A549 (cell line): ENCODE measurements at regions not wholly inside any gene's neighbourhood (a gene's known extent, or its start where the extent isn't known, plus 50 kb on each side); places are given as distances from the start of the nearest gene placed in this dataset.

Source experiments
- ATAC-seq, 2 experiments: fragments of 200-7000 bp in 1 of 2; fragments of >200 bp in 1 of 2; cut with Nextera tagmentation in 1 of 2; cut with Tn5 transposase in 1 of 2; 3 replicates each; pipeline versions ENCODE4 v1.8.0 to v1.9.1; 2018 to 2020; ENCODE audit warnings: mild to moderate bottlenecking in 1 of 2, moderate library complexity in 1 of 2
- CTCF ChIA-PET: fragments of 300-600 bp; sonication (Branson Sonifier 250); formaldehyde crosslinking; extraction: SDS; loops from one replicate; lab custom pipeline; 2021; ENCODE audit warnings: antibody characterized with exemption, inconsistent platforms; lab: Yijun Ruan, JAX
- POLR2A ChIA-PET: fragments of 350-600 bp; formaldehyde crosslinking; extraction: SDS; loops from one replicate; lab custom pipeline; 2021; ENCODE audit warnings: antibody characterized with exemption, inconsistent platforms; lab: Yijun Ruan, JAX
- DNase-seq, 2 experiments: peaks; one replicate each; pipeline versions ENCODE4 v3.0.0 to v3.0.0-alpha.2; 2011 to 2016; ENCODE audit warnings: low read depth in 1 of 2, low spot score in 1 of 2
- FAIRE-seq: peaks from 2 replicates; lab custom pipeline; 2011; peaks lifted over from hg19 to GRCh38; lab: Jason Lieb, UNC
- H3K27ac ChIP-seq, 2 experiments: fragments of >200 bp; sonication (Bioruptor Twin); formaldehyde crosslinking; 3 replicates each; pipeline ENCODE4 v1.5.1; 2016 to 2017
- H3K4me1 ChIP-seq: fragments of >200 bp; sonication (Bioruptor Twin); formaldehyde crosslinking; 3 replicates; pipeline ENCODE4 v1.6.1; 2016
- H3K4me2 ChIP-seq: fragments of >200 bp; sonication (Bioruptor Twin); formaldehyde crosslinking; 3 replicates; pipeline ENCODE4 v1.6.1; 2016
- H3K4me3 ChIP-seq: fragments of >200 bp; sonication (Bioruptor Twin); formaldehyde crosslinking; 3 replicates; pipeline ENCODE4 v1.5.1; 2016
- H3K9me3 ChIP-seq: fragments of >200 bp; sonication (Bioruptor Twin); formaldehyde crosslinking; 3 replicates; pipeline ENCODE4 v1.6.1; 2016
- BHLHE40 ChIP-seq: IDR thresholded peaks from 2 replicates; pipeline ENCODE4 v1.6.1; 2012; ENCODE audit warnings: low read depth, low read length, inconsistent platforms
- CBX2 ChIP-seq: fragments of 200-600 bp; sonication (generic); IDR thresholded peaks from 2 replicates; pipeline ENCODE4 v1.6.1; 2016; ENCODE audit warnings: low read depth, mild to moderate bottlenecking, borderline replicate concordance
- CTCF ChIP-seq: fragments of >200 bp; sonication (Bioruptor Twin); formaldehyde crosslinking; IDR thresholded peaks from 3 replicates; pipeline ENCODE4 v1.5.1; 2016
- EHF ChIP-seq: fragments of 250-450 bp; sonication (Bioruptor Pico); IDR thresholded peaks from 2 replicates; pipeline ENCODE4 v1.5.0; 2020; ENCODE audit warnings: mild to moderate bottlenecking
- ELK1 ChIP-seq: fragments of 150-350 bp; IDR thresholded peaks from 2 replicates; pipeline ENCODE4 v1.6.1; 2014; ENCODE audit warnings: low read depth, mild to moderate bottlenecking, low read length
- ESRRA ChIP-seq: fragments of 150-350 bp; IDR thresholded peaks from 2 replicates; pipeline ENCODE4 v1.6.1; 2014; ENCODE audit warnings: mild to moderate bottlenecking, low read length, borderline replicate concordance
- FOSL2 ChIP-seq, 2 experiments: fragments of 450-650 bp in 1 of 2; fragments of >200 bp in 1 of 2; sonication (Bioruptor Twin) in 1 of 2; formaldehyde crosslinking; IDR thresholded peaks; 2 replicates each; pipeline versions ENCODE4 v1.5.0 to v1.6.1; 2016 to 2020; ENCODE audit warnings: mild to moderate bottlenecking in 1 of 2, moderate library complexity in 1 of 2
- FOXS1 ChIP-seq: fragments of 250-450 bp; sonication (Bioruptor Pico); IDR thresholded peaks from 2 replicates; pipeline ENCODE4 v1.5.0; 2020; ENCODE audit warnings: mild to moderate bottlenecking, moderate library complexity
- GATA3 ChIP-seq: IDR thresholded peaks from 2 replicates; pipeline ENCODE4 v1.6.1; 2012; ENCODE audit warnings: borderline replicate concordance
- HES2 ChIP-seq: fragments of >200 bp; sonication (Bioruptor Twin); formaldehyde crosslinking; IDR thresholded peaks from 2 replicates; pipeline ENCODE4 v1.6.1; 2016
- HOXA7 ChIP-seq: fragments of 250-450 bp; sonication (Bioruptor Pico); IDR thresholded peaks from 2 replicates; pipeline ENCODE4 v1.5.0; 2020; ENCODE audit warnings: mild to moderate bottlenecking, moderate library complexity
- HOXB13 ChIP-seq: fragments of 250-450 bp; sonication (Bioruptor Pico); IDR thresholded peaks from 2 replicates; pipeline ENCODE4 v1.5.0; 2020; ENCODE audit warnings: low read depth, mild to moderate bottlenecking, moderate library complexity
- JUN ChIP-seq, 2 experiments: fragments of >200 bp; sonication (Bioruptor Twin); formaldehyde crosslinking; IDR thresholded peaks; 2 replicates in 1 of 2; 3 replicates in 1 of 2; pipeline ENCODE4 v1.6.1; 2016 to 2017
- JUNB ChIP-seq: fragments of >200 bp; sonication (Bioruptor Twin); formaldehyde crosslinking; IDR thresholded peaks from 2 replicates; pipeline ENCODE4 v1.6.1; 2016
- KDM5A ChIP-seq: fragments of 200-600 bp; sonication (generic); IDR thresholded peaks from 2 replicates; pipeline ENCODE4 v1.6.1; 2016; ENCODE audit warnings: antibody characterized with exemption, mild to moderate bottlenecking
- MYC ChIP-seq: IDR thresholded peaks from 2 replicates; pipeline ENCODE4 v1.6.1; 2012; ENCODE audit warnings: mild to moderate bottlenecking, inconsistent platforms, low read length, improper control_type of control experiment, borderline replicate concordance
- NFE2L2 ChIP-seq: fragments of 150-350 bp; conservative IDR thresholded peaks from 2 replicates; pipeline ENCODE4 v1.6.1; 2014; ENCODE audit warnings: low read length
- NR3C1 ChIP-seq: fragments of >200 bp; sonication (Bioruptor Twin); formaldehyde crosslinking; IDR thresholded peaks from 3 replicates; pipeline ENCODE4 v1.6.1; 2017
- PBX3 ChIP-seq: IDR thresholded peaks from 2 replicates; pipeline ENCODE4 v1.6.1; 2012
- PHF8 ChIP-seq: fragments of 200-600 bp; sonication (generic); IDR thresholded peaks from 2 replicates; pipeline ENCODE4 v1.6.1; 2016; ENCODE audit warnings: low read depth, mild to moderate bottlenecking, antibody characterized with exemption, moderate library complexity, borderline replicate concordance
- POLR2A ChIP-seq: IDR thresholded peaks from 2 replicates; pipeline ENCODE4 v1.6.1; 2012; ENCODE audit warnings: mild to moderate bottlenecking, low read length
- POLR2AphosphoS2 ChIP-seq: conservative IDR thresholded peaks from 2 replicates; pipeline ENCODE4 v1.6.1; 2012; ENCODE audit warnings: low read length, improper control_type of control experiment, inconsistent platforms
- RAD21 ChIP-seq, 2 experiments: fragments of >200 bp in 1 of 2; sonication (Bioruptor Twin) in 1 of 2; formaldehyde crosslinking in 1 of 2; IDR thresholded peaks in 1 of 2; conservative IDR thresholded peaks in 1 of 2; 2 replicates in 1 of 2; 3 replicates in 1 of 2; pipeline ENCODE4 v1.6.1; 2012 to 2018; ENCODE audit warnings: inconsistent platforms in 1 of 2
- RARB ChIP-seq: fragments of 250-450 bp; sonication (Bioruptor Pico); IDR thresholded peaks from 2 replicates; pipeline ENCODE4 v1.8.0; 2021; ENCODE audit warnings: mild to moderate bottlenecking, moderate library complexity
- ZNF302 ChIP-seq: fragments of 250-450 bp; sonication (Bioruptor Pico); IDR thresholded peaks from 2 replicates; pipeline ENCODE4 v1.9.0; 2021; ENCODE audit warnings: inconsistent platforms, mild to moderate bottlenecking, moderate library complexity
- WGBS: methylation state at CpG from one replicate; pipeline ENCODE4 v1.1.6; 2017; ENCODE audit errors: missing lambda C conversion rate; 5-methylcytosine and 5-hydroxymethylcytosine counted together

- TF ChIP-seq CTCF (no peak), POLR2AphosphoS2 (no peak), ELK1 (no peak), BHLHE40 (no peak), KDM5A (no peak), NFE2L2 (no peak), FOXS1 (no peak)
These were observed 164.8 kb downstream of the SNAPC1 start (continued) for GRCh38 chr14:61927060-61927459.

- 14% methylated on average over 2 of the region's 2 CpGs for WGBS
- Histone ChIP-seq H3K4me3 (no peak overlapping the region), H3K27ac (no peak overlapping the region), H3K4me2 (peak overlapping the region; percentile 34), H3K4me1 (peaks cover 7% of the 10 kb centered on the region; the same call in 2 of the 3 replicates), H3K9me3 (no peaks in the 10 kb centered on the region)
- no peak for TF ChIP-seq HOXB13 (CRISPR knock-in tag)
- TF ChIP-seq ZNF302, result no peak
- no peak for TF ChIP-seq RAD21 (conservative IDR thresholded peaks at IDR 0.05 in 1 of 2, IDR thresholded peaks at IDR 0.05 in 1 of 2)
- TF ChIP-seq GATA3, result no peak
- TF ChIP-seq BHLHE40, result no peak
- ChIA-PET POLR2A (interaction anchor here (0.6 kb wide), 1 partner anchor 180 kb away, joined by 3 read pairs; no protein-coding TSS in a partner anchor), CTCF (interaction anchor here (1.3 to 2.4 kb wide), 2 partner anchors 45 to 200 kb away, joined by 4 to 7 read pairs; no protein-coding TSS in a partner anchor)
- ATAC-seq (0 out of 6 replicates have a peak, but pooled peaks have one; percentile 27 to 63), DNase-seq (peak in 1 of 2 experiments; percentile 4), FAIRE-seq (no peak)
These were observed 165.3 kb downstream of the SNAPC1 start for GRCh38 chr14:61927520-61927919.

- ATAC-seq (no peak), FAIRE-seq (no peak), DNase-seq (no peak)
- H3K27ac ChIP-seq, result no peak overlapping the region
- no peak for TF ChIP-seq JUN (IDR thresholded peaks at IDR 0.05)
- TF ChIP-seq JUNB, result no peak
- TF ChIP-seq MYC, result no peak
- TF ChIP-seq BHLHE40, result no peak
- TF ChIP-seq CBX2, result no peak
- no peak for TF ChIP-seq EHF (CRISPR knock-in tag)
- TF ChIP-seq NR3C1, result no peak
- TF ChIP-seq RARB (CRISPR knock-in tag), result no peak
- TF ChIP-seq PBX3, result no peak
- no peak for TF ChIP-seq CTCF
- TF ChIP-seq PHF8, result no peak
- TF ChIP-seq ESRRA, result no peak
- TF ChIP-seq ZNF302, result no peak
- no peak for TF ChIP-seq HES2
- TF ChIP-seq FOSL2 (IDR thresholded peaks at IDR 0.05), result no peak
- no peak for TF ChIP-seq FOSL2 (CRISPR knock-in tag; IDR thresholded peaks at IDR 0.05)
- TF ChIP-seq HOXA7 (CRISPR knock-in tag), result no peak
- TF ChIP-seq POLR2A, result no peak
- ChIA-PET POLR2A (no interaction called here), CTCF (interaction anchor here (1.3 to 2.4 kb wide), 2 partner anchors 44 to 199 kb away, joined by 4 to 7 read pairs; no protein-coding TSS in a partner anchor)
- no peak overlapping the region for H3K4me2 ChIP-seq
- H3K4me3 ChIP-seq, result no peak overlapping the region
- H3K9me3 ChIP-seq, result no peaks in the 10 kb centered on the region
- peaks cover 7% of the 10 kb centered on the region; the same call in 2 of the 3 replicates for H3K4me1 ChIP-seq
These were observed 166.1 kb downstream of the SNAPC1 start for GRCh38 chr14:61928300-61928699.
